Suprapubic skin (tissue), 4 donors: ENCODE measurements at regions not wholly inside any gene's neighbourhood (a gene's known extent, or its start where the extent isn't known, plus 50 kb on each side); places are given as distances from the start of the nearest gene placed in this dataset.

Source experiments
- DNase-seq, 2 donors: peaks; one replicate each; pipeline ENCODE4 v3.0.0-alpha.2; 2019; ENCODE audit warnings: low spot score in 2 of 2
- H3K27ac ChIP-seq: fragments of 200-600 bp; sonication (generic); one replicate; pipeline ENCODE4 v1.5.1; 2019
- H3K27me3 ChIP-seq: fragments of 200-600 bp; sonication (generic); one replicate; pipeline ENCODE4 v1.5.1; 2019
- H3K36me3 ChIP-seq: fragments of 200-600 bp; sonication (generic); one replicate; pipeline ENCODE4 v1.5.1; 2019
- H3K4me1 ChIP-seq: fragments of 200-600 bp; sonication (generic); one replicate; pipeline ENCODE4 v1.5.1; 2019
- H3K4me3 ChIP-seq: fragments of 200-600 bp; sonication (generic); one replicate; pipeline ENCODE4 v1.5.1; 2019; ENCODE audit warnings: mild to moderate bottlenecking
- H3K9me3 ChIP-seq: fragments of 200-600 bp; sonication (generic); one replicate; pipeline ENCODE4 v1.5.1; 2019
- EP300 ChIP-seq: sonication (generic); formaldehyde crosslinking; IDR thresholded peaks from one replicate; pipeline ENCODE4 v1.6.1; 2017; ENCODE audit warnings: antibody characterized with exemption
- POLR2A ChIP-seq, 2 donors: fragments of 450-650 bp; IDR thresholded peaks; one replicate each; pipeline ENCODE4 v1.6.1; 2017; ENCODE audit warnings: antibody characterized with exemption in 2 of 2, mild to moderate bottlenecking in 2 of 2, moderate library complexity in 2 of 2
- POLR2AphosphoS5 ChIP-seq, 3 donors: sonication (generic); formaldehyde crosslinking; IDR thresholded peaks; one replicate each; pipeline ENCODE4 v1.6.1; 2017; ENCODE audit warnings: antibody characterized with exemption in 3 of 3
- WGBS: methylation state at CpG from one replicate; pipeline ENCODE4 v1.1.5; 2018; 5-methylcytosine and 5-hydroxymethylcytosine counted together
- TF ChIP-seq, protein P1 (sequence below), 2 donors: fragments of 200-600 bp in 1 of 2; fragments of 450-650 bp in 1 of 2; sonication (generic) in 1 of 2; IDR thresholded peaks; one replicate each; pipeline ENCODE4 v1.5.1; 2016 to 2019; ENCODE audit warnings: antibody characterized with exemption in 2 of 2, mild to moderate bottlenecking in 1 of 2, moderate library complexity in 1 of 2

DNA sequence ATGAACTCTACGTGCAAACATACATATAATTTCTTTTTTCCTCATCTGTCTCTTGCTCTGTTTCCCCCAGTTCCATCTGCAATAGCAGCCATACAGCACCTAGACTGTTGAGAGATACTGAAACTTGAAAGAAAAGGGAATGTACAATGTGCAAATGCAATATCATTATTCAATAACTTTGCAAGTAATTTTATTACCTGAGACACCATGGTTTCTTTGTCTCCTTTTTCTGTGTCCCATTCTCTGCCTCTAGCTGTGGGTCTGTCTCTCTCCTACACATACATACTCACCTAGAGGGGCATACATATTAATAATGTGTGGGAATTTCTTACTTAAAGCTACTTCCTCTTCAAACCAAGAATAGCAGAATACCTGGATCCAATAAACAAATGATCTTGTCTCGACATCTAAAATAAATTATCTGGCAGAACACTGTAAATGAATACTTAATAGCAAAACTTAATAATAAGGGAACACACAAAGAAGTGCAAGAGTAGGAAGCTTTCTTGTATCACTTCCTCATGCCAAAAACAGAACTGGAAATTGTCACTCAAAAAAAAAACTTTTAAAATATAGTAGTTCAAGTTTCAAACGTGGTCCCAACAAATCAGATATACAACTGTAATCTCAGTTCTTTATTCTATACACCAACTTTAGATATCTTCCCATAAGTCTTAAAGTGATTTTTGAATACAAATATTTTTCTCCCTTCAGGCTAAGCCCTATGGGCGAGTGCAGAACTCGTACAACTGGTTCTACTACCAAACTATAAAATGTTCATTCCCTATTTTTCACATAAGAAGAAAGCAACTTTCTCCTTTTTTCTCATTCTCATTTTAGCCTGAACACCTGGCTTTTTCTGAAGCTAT is 194.6 kb downstream of the NRIP1 start:
- no peak overlapping the region for H3K4me3 ChIP-seq
- DNase-seq, result no peak
- H3K27me3 ChIP-seq, result no peaks in the 10 kb centered on the region
- peaks cover 63% of the 10 kb centered on the region for H3K4me1 ChIP-seq
- no peak for TF ChIP-seq EP300
- TF ChIP-seq POLR2A (IDR thresholded peaks at IDR 0.05), result no peak
- TF ChIP-seq, protein P1, sequence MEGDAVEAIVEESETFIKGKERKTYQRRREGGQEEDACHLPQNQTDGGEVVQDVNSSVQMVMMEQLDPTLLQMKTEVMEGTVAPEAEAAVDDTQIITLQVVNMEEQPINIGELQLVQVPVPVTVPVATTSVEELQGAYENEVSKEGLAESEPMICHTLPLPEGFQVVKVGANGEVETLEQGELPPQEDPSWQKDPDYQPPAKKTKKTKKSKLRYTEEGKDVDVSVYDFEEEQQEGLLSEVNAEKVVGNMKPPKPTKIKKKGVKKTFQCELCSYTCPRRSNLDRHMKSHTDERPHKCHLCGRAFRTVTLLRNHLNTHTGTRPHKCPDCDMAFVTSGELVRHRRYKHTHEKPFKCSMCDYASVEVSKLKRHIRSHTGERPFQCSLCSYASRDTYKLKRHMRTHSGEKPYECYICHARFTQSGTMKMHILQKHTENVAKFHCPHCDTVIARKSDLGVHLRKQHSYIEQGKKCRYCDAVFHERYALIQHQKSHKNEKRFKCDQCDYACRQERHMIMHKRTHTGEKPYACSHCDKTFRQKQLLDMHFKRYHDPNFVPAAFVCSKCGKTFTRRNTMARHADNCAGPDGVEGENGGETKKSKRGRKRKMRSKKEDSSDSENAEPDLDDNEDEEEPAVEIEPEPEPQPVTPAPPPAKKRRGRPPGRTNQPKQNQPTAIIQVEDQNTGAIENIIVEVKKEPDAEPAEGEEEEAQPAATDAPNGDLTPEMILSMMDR (IDR thresholded peaks at IDR 0.05), result no peak
- no peak for TF ChIP-seq POLR2AphosphoS5 (IDR thresholded peaks at IDR 0.05)
- WGBS, result 43% methylated on average over 5 of the region's 5 CpGs
- H3K36me3 ChIP-seq, result no peaks in the 10 kb centered on the region
- H3K27ac ChIP-seq, result no peak overlapping the region
- no peaks in the 10 kb centered on the region for H3K9me3 ChIP-seq

DNA sequence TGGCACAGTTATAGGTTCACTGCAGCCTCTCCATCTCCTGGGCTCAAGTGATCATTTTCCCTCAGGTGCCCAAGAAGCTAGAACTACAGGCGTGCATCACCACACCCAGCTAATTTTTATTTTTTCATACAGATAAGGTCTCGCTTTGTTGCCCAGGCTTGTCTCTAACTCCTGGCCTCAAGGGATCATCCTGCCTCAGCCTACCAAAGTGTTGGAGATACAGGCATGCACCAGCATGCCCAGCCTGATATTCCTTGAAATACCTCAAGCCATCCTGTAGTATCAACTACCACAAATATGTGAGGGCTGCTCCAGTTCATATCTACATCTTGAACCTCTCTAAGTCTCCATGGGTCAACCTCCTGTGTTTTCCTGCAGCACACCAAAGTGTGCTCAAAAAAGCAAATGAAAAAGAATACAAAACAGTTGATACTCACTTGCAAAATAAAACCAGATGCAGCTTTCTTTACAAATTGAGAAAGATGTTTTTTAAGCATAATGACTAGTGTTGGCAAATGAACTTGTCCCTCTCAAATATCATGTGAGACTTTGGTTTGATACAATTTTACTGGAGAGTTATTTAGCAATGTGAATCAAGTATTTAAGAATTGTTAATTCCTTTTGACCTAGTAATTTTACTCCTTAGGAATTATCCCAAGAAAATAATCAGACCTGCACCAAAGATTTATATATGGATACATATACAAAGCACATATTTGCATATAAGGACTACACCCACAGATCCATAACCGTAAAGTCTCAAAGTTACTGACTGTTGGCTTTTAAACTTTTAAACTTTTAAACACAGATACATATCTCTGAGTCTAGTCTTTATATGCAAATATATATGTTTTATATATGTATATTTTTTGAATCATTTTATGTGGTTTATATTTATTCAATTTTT is 197.7 kb downstream of the NRIP1 start:
- 55% methylated on average over 3 of the region's 3 CpGs for WGBS
- H3K27ac ChIP-seq, result peak overlapping the region; percentile 24

DNA sequence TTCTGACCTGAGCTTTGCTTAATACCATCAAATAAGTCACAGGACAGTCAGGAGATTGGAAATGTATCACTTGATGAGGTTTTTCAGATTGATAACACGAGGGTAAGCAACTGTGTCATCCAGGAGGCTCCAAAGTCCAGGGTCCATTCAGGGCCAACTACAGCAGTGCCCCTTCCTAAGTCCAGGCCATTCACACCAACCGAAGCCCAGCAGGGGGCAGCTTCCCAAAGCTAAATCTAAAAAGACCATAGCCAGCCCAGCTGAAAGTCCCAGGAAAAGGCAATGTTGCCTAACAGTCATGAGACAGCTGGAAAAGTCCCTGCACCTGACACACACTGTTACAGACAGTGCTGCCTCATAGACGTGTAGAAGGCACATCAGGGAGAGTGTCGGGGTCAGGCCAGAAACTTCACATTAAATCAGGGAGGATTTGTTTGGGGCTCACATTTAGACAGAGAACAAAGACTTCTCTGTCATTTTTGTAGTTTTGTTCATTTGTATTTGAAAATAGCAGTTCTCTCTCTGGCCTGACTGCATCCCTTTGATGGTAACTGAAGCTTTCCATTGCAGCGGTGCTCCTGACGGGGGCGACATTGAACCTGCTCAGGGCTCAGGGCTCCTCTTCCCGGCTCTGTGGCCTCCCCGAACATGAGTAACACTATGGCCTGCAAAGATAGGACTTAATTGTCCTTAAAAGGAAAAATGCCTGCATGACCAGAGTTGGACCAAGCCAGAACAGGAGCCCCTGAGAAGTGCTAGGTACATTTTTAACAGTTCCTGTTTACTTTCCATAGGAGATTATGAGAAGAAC is 200.4 kb downstream of the NRIP1 start:
- no peak overlapping the region for H3K27ac ChIP-seq
- TF ChIP-seq EP300, result no peak
- no peak for TF ChIP-seq POLR2A (IDR thresholded peaks at IDR 0.05)
- TF ChIP-seq POLR2AphosphoS5 (IDR thresholded peaks at IDR 0.05), result no peak
- TF ChIP-seq, protein P1 (IDR thresholded peaks at IDR 0.05), result peak in 1 of 2 donors; percentile 31

More for the DNA sequence above, 197.7 kb downstream of the NRIP1 start:
- Histone ChIP-seq H3K4me3 (no peak overlapping the region), H3K4me1 (peaks cover 64% of the 10 kb centered on the region), H3K9me3 (no peaks in the 10 kb centered on the region), H3K36me3 (no peaks in the 10 kb centered on the region), H3K27me3 (no peaks in the 10 kb centered on the region)
- TF ChIP-seq POLR2AphosphoS5 (IDR thresholded peaks at IDR 0.05) (no peak), EP300 (no peak), POLR2A (IDR thresholded peaks at IDR 0.05) (no peak)
- TF ChIP-seq, protein P1 (IDR thresholded peaks at IDR 0.05), result no peak
- DNase-seq, result no peak

DNA sequence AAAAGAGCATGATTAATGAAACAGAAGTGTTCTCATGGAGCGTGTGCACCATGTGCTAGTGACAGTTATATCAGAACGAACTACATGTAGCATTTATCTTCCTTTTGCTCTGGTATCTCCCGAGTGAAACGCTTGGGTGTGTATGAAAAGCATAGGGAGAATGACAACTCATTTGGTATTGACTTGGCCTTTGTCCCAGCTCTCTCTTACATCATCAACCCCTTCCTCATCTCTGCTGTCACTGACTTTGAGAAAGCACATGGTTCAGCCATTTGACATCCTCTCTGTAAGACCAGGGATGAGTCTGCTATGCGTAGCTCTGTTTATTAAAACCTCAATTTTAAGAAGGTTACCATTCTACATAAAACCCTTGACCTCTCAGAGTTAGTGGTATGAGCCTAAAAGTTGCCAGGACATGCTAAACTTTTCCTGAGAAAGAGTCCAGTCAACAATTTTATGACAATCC is 201.0 kb downstream of the NRIP1 start:
- H3K4me1 ChIP-seq, result peaks cover 41% of the 10 kb centered on the region
- H3K27ac ChIP-seq, result no peak overlapping the region
- no peaks in the 10 kb centered on the region for H3K36me3 ChIP-seq
- no peaks in the 10 kb centered on the region for H3K27me3 ChIP-seq
- H3K4me3 ChIP-seq, result no peak overlapping the region
- H3K9me3 ChIP-seq, result no peaks in the 10 kb centered on the region
- DNase-seq, result no peak
- TF ChIP-seq, protein P1 (IDR thresholded peaks at IDR 0.05), result no peak
- TF ChIP-seq POLR2A (IDR thresholded peaks at IDR 0.05), result no peak
- no peak for TF ChIP-seq EP300
- TF ChIP-seq POLR2AphosphoS5 (IDR thresholded peaks at IDR 0.05), result no peak
- WGBS, result 78% methylated on average over 5 of the region's 5 CpGs

More for the DNA sequence above, 200.4 kb downstream of the NRIP1 start:
- Histone ChIP-seq H3K9me3 (no peaks in the 10 kb centered on the region), H3K27me3 (no peaks in the 10 kb centered on the region), H3K4me3 (no peak overlapping the region), H3K36me3 (no peaks in the 10 kb centered on the region), H3K4me1 (peaks cover 48% of the 10 kb centered on the region)
- WGBS, result 62% methylated on average over 9 of the region's 9 CpGs
- DNase-seq, result peak; percentile 79 to 82
